SK-N-SH (cell line): ENCODE measurements at regions not wholly inside any gene's neighbourhood (a gene's known extent, or its start where the extent isn't known, plus 50 kb on each side); places are given as distances from the start of the nearest gene placed in this dataset.

Source experiments
- CTCF ChIA-PET: fragments of 300-600, 350-600 bp; formaldehyde crosslinking; extraction: SDS; loops from one replicate; lab custom pipeline; 2021; lab: Yijun Ruan, JAX
- POLR2A ChIA-PET: fragments of 350-600 bp; sonication (Branson Sonifier 250); formaldehyde crosslinking; extraction: SDS; loops from one replicate; lab custom pipeline; 2020; ENCODE audit warnings: antibody characterized with exemption, inconsistent platforms; lab: Yijun Ruan, JAX
- DNase-seq: peaks from one replicate; pipeline ENCODE4 v3.0.0; 2012
- H2AFZ ChIP-seq: fragments of 200-600 bp; sonication (generic); 2 replicates; pipeline ENCODE4 v1.8.1; 2016; ENCODE audit warnings: antibody characterized with exemption, mild to moderate bottlenecking, low read depth
- H3F3A ChIP-seq: fragments of 200-600 bp; sonication (generic); replicated peaks from 2 replicates; pipeline ENCODE3; 2016; ENCODE audit warnings: antibody characterized with exemption, mild to moderate bottlenecking; ENCODE audit not compliant: insufficient read depth
- H3K27ac ChIP-seq, 2 experiments: fragments of 200-500 bp in 1 of 2; fragments of 200-600 bp in 1 of 2; sonication (Bioruptor generic) in 1 of 2; sonication (generic), shearing (Covaris generic) in 1 of 2; 2 replicates each; pipeline versions ENCODE4 v1.5.1 to v1.6.1; 2014 to 2016; ENCODE audit warnings: low read depth in 2 of 2, inconsistent platforms in 1 of 2, low read length in 1 of 2, mild to moderate bottlenecking in 1 of 2, mixed read lengths in 1 of 2
- H3K27me3 ChIP-seq: fragments of 200-600 bp; sonication (generic), shearing (Covaris generic); 2 replicates; pipeline ENCODE4 v1.6.1; 2016; ENCODE audit warnings: mixed run types; ENCODE audit not compliant: insufficient read depth
- H3K36me3 ChIP-seq, 2 experiments: fragments of 200-500 bp in 1 of 2; fragments of 200-600 bp in 1 of 2; sonication (Bioruptor generic) in 1 of 2; sonication (generic) in 1 of 2; replicated peaks in 1 of 2; 2 replicates each; pipeline versions ENCODE3 to v1.5.1; 2014 to 2016; ENCODE audit warnings: low read length in 1 of 2, mild to moderate bottlenecking in 1 of 2; ENCODE audit not compliant: insufficient read depth in 2 of 2, control insufficient read depth in 1 of 2
- H3K4me1 ChIP-seq, 2 experiments: fragments of 200-500 bp in 1 of 2; fragments of 200-600 bp in 1 of 2; sonication (Bioruptor generic) in 1 of 2; sonication (generic), shearing (Covaris generic) in 1 of 2; 2 replicates each; pipeline versions ENCODE4 v1.5.1 to v1.6.1; 2014 to 2016; ENCODE audit warnings: low read depth in 1 of 2, low read length in 1 of 2, mixed run types in 1 of 2; ENCODE audit not compliant: insufficient read depth in 2 of 2, control insufficient read depth in 1 of 2
- H3K4me2 ChIP-seq: fragments of 200-600 bp; sonication (generic), shearing (Covaris generic); 2 replicates; pipeline ENCODE4 v1.6.1; 2017; ENCODE audit warnings: mixed run types
- H3K4me3 ChIP-seq, 2 experiments: fragments of 200-500 bp in 1 of 2; fragments of 200-600 bp in 1 of 2; sonication (Bioruptor generic) in 1 of 2; sonication (generic), shearing (Covaris generic) in 1 of 2; 2 replicates each; pipeline versions ENCODE4 v1.5.1 to v1.8.1; 2014 to 2016; ENCODE audit warnings: low read depth in 2 of 2, inconsistent platforms in 1 of 2, low read length in 1 of 2, mild to moderate bottlenecking in 1 of 2, mixed read lengths in 1 of 2, moderate library complexity in 1 of 2
- H3K79me2 ChIP-seq: fragments of 200-600 bp; sonication (generic); 2 replicates; pipeline ENCODE4 v1.8.1; 2017; ENCODE audit warnings: mild to moderate bottlenecking; ENCODE audit not compliant: insufficient read depth
- H3K9ac ChIP-seq: fragments of 200-600 bp; sonication (generic); 2 replicates; pipeline ENCODE4 v1.6.1; 2017; ENCODE audit warnings: mixed run types
- H3K9me2 ChIP-seq: fragments of 200-600 bp; sonication (generic); 2 replicates; pipeline ENCODE4 v1.6.1; 2017; ENCODE audit warnings: mixed run types
- H3K9me3 ChIP-seq: fragments of 200-600 bp; sonication (generic); 2 replicates; pipeline ENCODE4 v1.6.1; 2017; ENCODE audit warnings: mixed run types, mild to moderate bottlenecking, moderate library complexity
- H4K20me1 ChIP-seq: fragments of 200-600 bp; sonication (generic); 2 replicates; pipeline ENCODE4 v1.6.1; 2017; ENCODE audit warnings: mild to moderate bottlenecking, mixed run types; ENCODE audit not compliant: insufficient read depth
- CHD2 ChIP-seq: fragments of 150-350 bp; IDR thresholded peaks from 2 replicates; pipeline ENCODE4 v1.6.1; 2018; ENCODE audit warnings: low read length; ENCODE audit not compliant: partially characterized antibody
- ELF1 ChIP-seq: IDR thresholded peaks from 2 replicates; pipeline ENCODE4 v1.4.0; 2012
- EZH2phosphoT487 ChIP-seq: fragments of 200-600 bp; sonication (generic); IDR thresholded peaks from 2 replicates; pipeline ENCODE4 v1.6.1; 2017; ENCODE audit warnings: low read depth, mixed run types, mild to moderate bottlenecking, antibody characterized with exemption, moderate library complexity, borderline replicate concordance
- FOSL2 ChIP-seq: IDR thresholded peaks from 2 replicates; pipeline ENCODE4 v1.4.0; 2012; ENCODE audit warnings: low read depth, mild to moderate bottlenecking, moderate library complexity, borderline replicate concordance
- GABPA ChIP-seq: IDR thresholded peaks from 2 replicates; pipeline ENCODE4 v1.4.0; 2012; ENCODE audit warnings: low read depth, mild to moderate bottlenecking
- GATA2 ChIP-seq: sonication (generic); formaldehyde crosslinking; IDR thresholded peaks from 2 replicates; pipeline ENCODE4 v1.5.0; 2020; ENCODE audit warnings: mild to moderate bottlenecking, missing genetic modification reagents
- JUND ChIP-seq: IDR thresholded peaks from 2 replicates; pipeline ENCODE4 v1.4.0; 2012
- MAX ChIP-seq: IDR thresholded peaks from 2 replicates; pipeline ENCODE4 v1.4.0; 2012; ENCODE audit warnings: low read depth
- NFIC ChIP-seq: IDR thresholded peaks from 2 replicates; pipeline ENCODE4 v1.4.0; 2012; ENCODE audit warnings: borderline replicate concordance
- POLR2AphosphoS5 ChIP-seq: IDR thresholded peaks from 2 replicates; pipeline ENCODE4 v1.6.1; 2012; ENCODE audit warnings: low read depth, low read length
- RAD21 ChIP-seq: IDR thresholded peaks from 2 replicates; pipeline ENCODE4 v1.6.1; 2012; ENCODE audit warnings: mild to moderate bottlenecking, low read length
- REST ChIP-seq: IDR thresholded peaks from 2 replicates; pipeline ENCODE4 v1.6.1; 2012; ENCODE audit warnings: mild to moderate bottlenecking, low read depth, low read length, moderate library complexity
- RFX5 ChIP-seq: IDR thresholded peaks from 2 replicates; pipeline ENCODE4 v1.6.1; 2012; ENCODE audit warnings: mild to moderate bottlenecking, improper control_type of control experiment, low read length
- RXRA ChIP-seq: IDR thresholded peaks from 2 replicates; pipeline ENCODE4 v1.4.0; 2012; ENCODE audit warnings: low read depth, mild to moderate bottlenecking, borderline replicate concordance
- TCF12 ChIP-seq: IDR thresholded peaks from 2 replicates; pipeline ENCODE4 v1.4.0; 2012
- TEAD4 ChIP-seq: IDR thresholded peaks from 2 replicates; pipeline ENCODE4 v1.4.0; 2012; ENCODE audit warnings: mild to moderate bottlenecking, borderline replicate concordance; ENCODE audit not compliant: insufficient read depth
- USF1 ChIP-seq: IDR thresholded peaks from 2 replicates; pipeline ENCODE4 v1.4.0; 2012; ENCODE audit warnings: low read depth, borderline replicate concordance
- USF2 ChIP-seq: fragments of 150-350 bp; IDR thresholded peaks from 2 replicates; pipeline ENCODE4 v1.6.1; 2017; ENCODE audit warnings: antibody characterized with exemption, low read length, low read depth, borderline replicate concordance
- ZBTB33 ChIP-seq: IDR thresholded peaks from 2 replicates; pipeline ENCODE4 v1.4.0; 2012; ENCODE audit warnings: low read depth, borderline replicate concordance
- WGBS: methylation state at CpG from one replicate; pipeline ENCODE4 v1.1.6; 2017; ENCODE audit warnings: low lambda C conversion rate; 5-methylcytosine and 5-hydroxymethylcytosine counted together

- H3K4me2 ChIP-seq = no peak overlapping the region
- no CpG with 5 or more reads among the region's 1 CpG for WGBS
- no peak overlapping the region for H2AFZ ChIP-seq
- no peaks in the 10 kb centered on the region for H3K9me3 ChIP-seq
- POLR2A ChIA-PET = no interaction called here
- no peaks in the 10 kb centered on the region for H3K79me2 ChIP-seq
- no peaks in the 10 kb centered on the region for H3K4me1 ChIP-seq
- H4K20me1 ChIP-seq = no peaks in the 10 kb centered on the region
- no peaks in the 10 kb centered on the region for H3K36me3 ChIP-seq
- no peak overlapping the region for H3K4me3 ChIP-seq
- TF ChIP-seq CHD2 (no peak), FOSL2 (no peak), ELF1 (no peak), EZH2phosphoT487 (no peak), GATA2 (CRISPR knock-in tag) (no peak), RFX5 (no peak), TEAD4 (no peak), POLR2AphosphoS5 (no peak), RAD21 (no peak), MAX (no peak), GABPA (no peak), JUND (no peak), USF1 (no peak), TCF12 (no peak)
- no peak overlapping the region for H3K27ac ChIP-seq
- CTCF ChIA-PET = interaction anchor here (0.8 kb wide), 1 partner anchor 364 kb away, joined by 3 read pairs; no protein-coding TSS in a partner anchor
- no peak for DNase-seq
- peaks cover 31% of the 10 kb centered on the region; the same call in 1 of the 2 replicates for H3K27me3 ChIP-seq
- no peak overlapping the region for H3K9ac ChIP-seq
- no peaks in the 10 kb centered on the region for H3F3A ChIP-seq
- H3K9me2 ChIP-seq = no peaks in the 10 kb centered on the region
These were observed 59.5 kb upstream of the CTAGE1 start for GRCh38 chr18:22477222-22477621.

GRCh38 chr18:22482948-22483347 is 65.2 kb upstream of the CTAGE1 start:
- H3K4me2 ChIP-seq = no peak overlapping the region
- H3K27me3 ChIP-seq = no peaks in the 10 kb centered on the region; the same call in 1 of the 2 replicates
- POLR2A ChIA-PET = no interaction called here
- 0 out of 2 replicates have a peak, but pooled peaks cover 2% of the 10 kb centered on the region for H3K9me2 ChIP-seq
- CTCF ChIA-PET = no interaction called here
- H3K4me3 ChIP-seq = no peak overlapping the region
- no peaks in the 10 kb centered on the region for H3K9me3 ChIP-seq
- no peak overlapping the region for H3K9ac ChIP-seq
- no peaks in the 10 kb centered on the region for H4K20me1 ChIP-seq
- H3K27ac ChIP-seq = no peak overlapping the region
- WGBS = 13% methylated on average over 3 of the region's 3 CpGs
- no peaks in the 10 kb centered on the region for H3K36me3 ChIP-seq
- TF ChIP-seq RXRA (no peak), NFIC (no peak), REST (no peak), RAD21 (no peak), ZBTB33 (no peak), USF2 (no peak)
- TF ChIP-seq, all 33 proteins: peak for 0
- Histone ChIP-seq H2AFZ (no peak overlapping the region), H3K4me1 (no peaks in the 10 kb centered on the region), H3F3A (no peaks in the 10 kb centered on the region), H3K79me2 (no peaks in the 10 kb centered on the region)
- no peak for DNase-seq
